ENCODE measurements at regions not wholly inside any gene's neighbourhood (a gene's known extent, or its start where the extent isn't known, plus 50 kb on each side); places are given as distances from the start of the nearest gene placed in this dataset.

- DNase-seq: no peak
- Mint-ChIP-seq H3K4me3 (no peak overlapping the region), H3K4me1 (ENCODE audit: low read depth) (no peaks in the 10 kb centered on the region), H3K27ac (no peak overlapping the region), H3K36me3 (ENCODE audit: low read depth) (no peaks in the 10 kb centered on the region), H3K27me3 (ENCODE audit: low read depth) (no peaks in the 10 kb centered on the region), H3K9me3 (ENCODE audit: insufficient read depth) (peaks cover 3% of the 10 kb centered on the region)
- CTCF ChIA-PET: no interaction called here
- POLR2A ChIA-PET: no interaction called here
- no peak for ATAC-seq
Measured at GRCh38 chr10:130455791-130456190, 319.6 kb downstream of the GLRX3 start.

GRCh38 chr10:130456616-130457015 is 320.4 kb downstream of the GLRX3 start:
- no peak overlapping the region for H3K27ac Mint-ChIP-seq
- no peaks in the 10 kb centered on the region for H3K36me3 Mint-ChIP-seq (ENCODE audit: low read depth)
- H3K9me3 Mint-ChIP-seq (ENCODE audit: insufficient read depth): peaks cover 3% of the 10 kb centered on the region
- H3K4me1 Mint-ChIP-seq (ENCODE audit: low read depth): no peaks in the 10 kb centered on the region
- ATAC-seq (no peak), DNase-seq (no peak)
- ChIA-PET POLR2A (no interaction called here), CTCF (no interaction called here)
- no peak overlapping the region for H3K4me3 Mint-ChIP-seq
- no peaks in the 10 kb centered on the region for H3K27me3 Mint-ChIP-seq (ENCODE audit: low read depth)

GRCh38 chr10:130458509-130458908 is 322.3 kb downstream of the GLRX3 start:
- H3K4me3 Mint-ChIP-seq: no peak overlapping the region
- ATAC-seq (no peak), DNase-seq (no peak)
- no peaks in the 10 kb centered on the region for H3K27me3 Mint-ChIP-seq (ENCODE audit: low read depth)
- ChIA-PET POLR2A (no interaction called here), CTCF (no interaction called here)
- no peaks in the 10 kb centered on the region for H3K4me1 Mint-ChIP-seq (ENCODE audit: low read depth)
- no peak overlapping the region for H3K27ac Mint-ChIP-seq
- H3K36me3 Mint-ChIP-seq (ENCODE audit: low read depth): no peaks in the 10 kb centered on the region
- no peaks in the 10 kb centered on the region for H3K9me3 Mint-ChIP-seq (ENCODE audit: insufficient read depth)

- ChIA-PET CTCF (no interaction called here), POLR2A (no interaction called here)
- no peaks in the 10 kb centered on the region for H3K4me1 Mint-ChIP-seq (ENCODE audit: low read depth)
- H3K36me3 Mint-ChIP-seq (ENCODE audit: low read depth): no peaks in the 10 kb centered on the region
- DNase-seq: no peak
- no peak overlapping the region for H3K4me3 Mint-ChIP-seq
- no peak overlapping the region for H3K27ac Mint-ChIP-seq
- H3K27me3 Mint-ChIP-seq (ENCODE audit: low read depth): no peaks in the 10 kb centered on the region
- H3K9me3 Mint-ChIP-seq (ENCODE audit: insufficient read depth): no peaks in the 10 kb centered on the region
- ATAC-seq: no peak
Measured at GRCh38 chr10:130459011-130459410, 322.8 kb downstream of the GLRX3 start.

GRCh38 chr10:130459851-130460490 is 323.8 kb downstream of the GLRX3 start:
- H3K27ac Mint-ChIP-seq: no peak overlapping the region
- no peak for ATAC-seq
- H3K27me3 Mint-ChIP-seq (ENCODE audit: low read depth): no peaks in the 10 kb centered on the region
- H3K36me3 Mint-ChIP-seq (ENCODE audit: low read depth): no peaks in the 10 kb centered on the region
- H3K9me3 Mint-ChIP-seq (ENCODE audit: insufficient read depth): no peaks in the 10 kb centered on the region
- ChIA-PET CTCF (no interaction called here), POLR2A (no interaction called here)
- DNase-seq: no peak
- no peak overlapping the region for H3K4me3 Mint-ChIP-seq
- H3K4me1 Mint-ChIP-seq (ENCODE audit: low read depth): no peaks in the 10 kb centered on the region

- no peaks in the 10 kb centered on the region for H3K36me3 Mint-ChIP-seq (ENCODE audit: low read depth)
Measured at GRCh38 chr10:130461631-130462030, 325.4 kb downstream of the GLRX3 start.

GRCh38 chr10:130463104-130463875 is 327.1 kb downstream of the GLRX3 start:
- Mint-ChIP-seq H3K27me3 (ENCODE audit: low read depth) (no peaks in the 10 kb centered on the region), H3K36me3 (ENCODE audit: low read depth) (no peaks in the 10 kb centered on the region), H3K9me3 (ENCODE audit: insufficient read depth) (peaks cover 8% of the 10 kb centered on the region), H3K27ac (no peak overlapping the region), H3K4me1 (ENCODE audit: low read depth) (no peaks in the 10 kb centered on the region), H3K4me3 (no peak overlapping the region)
- no peak for ATAC-seq
- DNase-seq: peak; percentile 8
- ChIA-PET POLR2A (no interaction called here), CTCF (no interaction called here)

More at GRCh38 chr10:130461631-130462030, 325.4 kb downstream of the GLRX3 start:
- no peak overlapping the region for H3K27ac Mint-ChIP-seq
- POLR2A ChIA-PET: no interaction called here
- no peaks in the 10 kb centered on the region for H3K9me3 Mint-ChIP-seq (ENCODE audit: insufficient read depth)
- no peaks in the 10 kb centered on the region for H3K4me1 Mint-ChIP-seq (ENCODE audit: low read depth)
- DNase-seq (no peak), ATAC-seq (no peak)
- H3K4me3 Mint-ChIP-seq: no peak overlapping the region
- no peaks in the 10 kb centered on the region for H3K27me3 Mint-ChIP-seq (ENCODE audit: low read depth)
- CTCF ChIA-PET: no interaction called here

- Mint-ChIP-seq H3K27me3 (ENCODE audit: low read depth) (no peaks in the 10 kb centered on the region), H3K36me3 (ENCODE audit: low read depth) (no peaks in the 10 kb centered on the region), H3K4me3 (no peak overlapping the region), H3K9me3 (ENCODE audit: insufficient read depth) (peaks cover 12% of the 10 kb centered on the region), H3K27ac (no peak overlapping the region), H3K4me1 (ENCODE audit: low read depth) (no peaks in the 10 kb centered on the region)
- CTCF ChIA-PET: no interaction called here
- DNase-seq: peak; percentile 4
- ATAC-seq: no peak
- POLR2A ChIA-PET: no interaction called here
Measured at GRCh38 chr10:130463876-130464364, 327.7 kb downstream of the GLRX3 start.

GRCh38 chr10:130464426-130464825 is 328.2 kb downstream of the GLRX3 start:
- H3K27ac Mint-ChIP-seq: no peak overlapping the region
- H3K4me1 Mint-ChIP-seq (ENCODE audit: low read depth): no peaks in the 10 kb centered on the region
- no peaks in the 10 kb centered on the region for H3K27me3 Mint-ChIP-seq (ENCODE audit: low read depth)
- DNase-seq: peak; percentile 4
- H3K4me3 Mint-ChIP-seq: no peak overlapping the region
- no peaks in the 10 kb centered on the region for H3K36me3 Mint-ChIP-seq (ENCODE audit: low read depth)
- ChIA-PET POLR2A (no interaction called here), CTCF (no interaction called here)
- no peak for ATAC-seq
- peaks cover 12% of the 10 kb centered on the region for H3K9me3 Mint-ChIP-seq (ENCODE audit: insufficient read depth)

GRCh38 chr10:130466271-130466997 is 330.2 kb downstream of the GLRX3 start:
- CTCF ChIA-PET: no interaction called here

GRCh38 chr10:130470286-130470685 is 334.1 kb downstream of the GLRX3 start:
- Mint-ChIP-seq H3K27ac (no peak overlapping the region), H3K4me1 (ENCODE audit: low read depth) (no peaks in the 10 kb centered on the region), H3K27me3 (ENCODE audit: low read depth) (no peaks in the 10 kb centered on the region), H3K9me3 (ENCODE audit: insufficient read depth) (peaks cover 12% of the 10 kb centered on the region), H3K36me3 (ENCODE audit: low read depth) (no peaks in the 10 kb centered on the region), H3K4me3 (no peak overlapping the region)
- ChIA-PET CTCF (no interaction called here), POLR2A (no interaction called here)
- DNase-seq (no peak), ATAC-seq (no peak)

More at GRCh38 chr10:130466271-130466997, 330.2 kb downstream of the GLRX3 start:
- DNase-seq (no peak), ATAC-seq (no peak)
- Mint-ChIP-seq H3K9me3 (ENCODE audit: insufficient read depth) (peaks cover 12% of the 10 kb centered on the region), H3K27me3 (ENCODE audit: low read depth) (no peaks in the 10 kb centered on the region), H3K4me3 (no peak overlapping the region), H3K36me3 (ENCODE audit: low read depth) (no peaks in the 10 kb centered on the region), H3K4me1 (ENCODE audit: low read depth) (no peaks in the 10 kb centered on the region), H3K27ac (no peak overlapping the region)
- POLR2A ChIA-PET: no interaction called here

- H3K27me3 Mint-ChIP-seq (ENCODE audit: low read depth): no peaks in the 10 kb centered on the region
- DNase-seq (no peak), ATAC-seq (no peak)
- no peak overlapping the region for H3K4me3 Mint-ChIP-seq
- no peaks in the 10 kb centered on the region for H3K4me1 Mint-ChIP-seq (ENCODE audit: low read depth)
- no peak overlapping the region for H3K27ac Mint-ChIP-seq
- ChIA-PET POLR2A (no interaction called here), CTCF (no interaction called here)
- no peaks in the 10 kb centered on the region for H3K36me3 Mint-ChIP-seq (ENCODE audit: low read depth)
- peaks cover 12% of the 10 kb centered on the region for H3K9me3 Mint-ChIP-seq (ENCODE audit: insufficient read depth)
Measured at GRCh38 chr10:130470973-130471372, 334.8 kb downstream of the GLRX3 start.

Measured in activated CD8-positive, alpha-beta T cell treated with anti-CD3 and anti-CD28 coated beads, Interleukin-2, amount 10 ng/mL, durations not matched to agents 7 days and 5 days (primary cell).